HG03196 (cell line): ENCODE measurements at regions not wholly inside any gene's neighbourhood (a gene's known extent, or its start where the extent isn't known, plus 50 kb on each side); places are given as distances from the start of the nearest gene placed in this dataset.

Experiments used
- ATAC-seq: cut with Tn5 transposase; IDR thresholded peaks from one replicate; pipeline ENCODE4 v1.9.1; 2021; ENCODE audit not compliant: unreplicated experiment

DNA sequence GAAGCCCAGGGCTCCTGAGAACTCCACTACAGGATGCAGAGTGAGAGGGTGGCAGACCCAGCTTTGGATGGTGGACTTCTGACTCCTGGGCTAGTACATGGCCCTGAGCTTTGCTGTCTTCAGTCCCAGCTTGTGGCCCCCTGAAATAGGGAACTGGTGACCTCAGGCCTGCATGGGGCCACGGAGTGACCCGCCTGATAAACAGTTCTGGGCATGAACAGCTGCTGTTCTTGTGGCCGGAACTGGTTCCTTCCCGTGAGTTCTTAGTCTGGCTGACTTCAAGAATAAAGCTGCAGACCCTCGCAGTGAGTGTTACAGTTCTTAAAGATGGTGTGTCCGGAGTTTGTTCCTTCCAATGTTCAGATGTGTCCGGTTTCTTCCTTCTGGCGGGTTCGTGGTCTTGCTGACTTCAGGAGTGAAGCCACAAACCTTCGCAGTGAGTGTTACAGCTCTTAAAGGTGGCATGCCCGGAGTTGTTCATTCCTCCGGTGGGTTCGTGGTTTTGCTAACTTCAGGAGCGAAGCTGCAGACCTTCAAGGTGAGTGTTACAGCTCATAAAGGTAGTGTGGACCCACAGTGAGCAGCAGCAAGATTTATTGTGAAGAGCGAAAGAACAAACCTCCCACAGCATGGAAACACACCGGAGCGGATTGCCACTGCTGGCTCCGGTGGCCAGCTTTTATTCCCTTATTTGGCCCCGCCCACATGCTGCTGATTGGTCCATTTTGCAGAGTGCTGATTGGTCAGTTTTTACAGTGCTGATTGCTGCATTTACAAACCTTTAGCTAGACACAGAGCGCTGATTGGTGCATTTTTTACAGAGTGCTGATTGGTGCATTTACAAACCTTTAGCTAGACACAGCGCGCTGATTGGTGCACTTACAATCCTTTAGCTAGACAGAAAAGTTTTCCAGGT, 268.0 kb downstream of the ZEB1 start:
- no peak for ATAC-seq

DNA sequence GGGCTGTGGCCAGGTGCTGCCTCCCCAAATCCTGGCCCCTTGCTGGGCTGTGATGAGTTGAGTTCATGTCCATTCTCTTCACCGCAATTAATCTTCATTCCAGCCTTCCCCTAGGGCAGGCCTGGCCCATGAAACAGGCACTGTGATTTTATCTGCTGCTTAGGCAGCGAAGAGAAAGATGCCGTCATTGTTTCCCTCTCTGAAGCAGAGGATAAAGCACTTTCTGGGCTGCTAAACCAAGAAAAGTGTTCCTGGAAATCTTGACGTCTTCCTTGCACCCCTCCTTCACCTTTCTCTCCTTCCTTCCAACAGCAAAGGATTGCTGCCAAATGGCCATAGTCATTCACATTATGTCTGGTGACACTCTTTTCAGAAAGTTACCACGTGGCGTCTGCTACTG, 265.9 kb downstream of the ZEB1 start:
- no peak for ATAC-seq

DNA sequence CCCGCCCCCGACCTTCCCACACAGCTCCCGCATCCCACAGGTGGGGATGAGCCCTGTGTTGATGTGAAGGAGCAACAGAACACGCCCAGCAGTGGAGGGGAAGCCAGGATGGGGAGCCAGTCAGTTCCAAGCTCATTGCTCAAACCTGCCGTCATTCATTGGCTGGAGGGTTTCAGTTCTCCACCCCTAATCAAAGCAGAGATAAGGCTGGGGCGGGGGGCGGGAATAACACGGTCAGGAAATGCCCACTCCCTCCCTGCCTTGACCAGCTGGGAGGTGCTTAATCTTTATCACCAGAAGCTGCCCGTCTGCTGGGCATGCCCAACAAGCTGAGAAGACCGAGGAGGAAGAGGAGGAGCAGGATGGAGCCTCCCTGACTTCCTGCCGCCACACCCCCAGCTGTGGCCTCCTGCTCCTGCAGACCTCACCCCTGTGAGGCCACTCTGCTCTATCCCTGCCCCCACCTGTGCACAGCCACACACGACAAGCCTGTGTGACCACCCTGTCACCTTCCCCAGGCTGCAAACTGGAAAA, 265.1 kb downstream of the ZEB1 start:
- no peak for ATAC-seq

DNA sequence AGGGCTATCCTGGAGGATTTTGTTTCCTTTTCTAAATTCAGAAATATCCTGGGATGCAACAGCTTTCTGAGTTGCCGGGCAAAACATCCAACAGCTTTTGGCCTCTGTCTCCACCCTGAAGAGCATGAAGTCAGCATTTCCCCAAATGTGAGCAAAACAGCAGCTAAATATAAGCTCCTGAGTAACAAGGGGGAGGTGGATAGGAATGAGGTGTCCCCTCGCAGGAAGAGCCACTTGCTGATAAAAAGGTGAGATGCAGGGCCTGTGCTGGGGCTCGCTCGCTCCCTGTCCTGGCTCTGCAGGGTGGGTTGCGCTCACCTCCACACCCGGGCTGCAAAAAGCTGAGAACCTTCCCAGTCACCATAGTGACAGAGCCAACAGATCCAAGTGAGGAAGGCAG, 264.3 kb downstream of the ZEB1 start:
- ATAC-seq = no peak

DNA sequence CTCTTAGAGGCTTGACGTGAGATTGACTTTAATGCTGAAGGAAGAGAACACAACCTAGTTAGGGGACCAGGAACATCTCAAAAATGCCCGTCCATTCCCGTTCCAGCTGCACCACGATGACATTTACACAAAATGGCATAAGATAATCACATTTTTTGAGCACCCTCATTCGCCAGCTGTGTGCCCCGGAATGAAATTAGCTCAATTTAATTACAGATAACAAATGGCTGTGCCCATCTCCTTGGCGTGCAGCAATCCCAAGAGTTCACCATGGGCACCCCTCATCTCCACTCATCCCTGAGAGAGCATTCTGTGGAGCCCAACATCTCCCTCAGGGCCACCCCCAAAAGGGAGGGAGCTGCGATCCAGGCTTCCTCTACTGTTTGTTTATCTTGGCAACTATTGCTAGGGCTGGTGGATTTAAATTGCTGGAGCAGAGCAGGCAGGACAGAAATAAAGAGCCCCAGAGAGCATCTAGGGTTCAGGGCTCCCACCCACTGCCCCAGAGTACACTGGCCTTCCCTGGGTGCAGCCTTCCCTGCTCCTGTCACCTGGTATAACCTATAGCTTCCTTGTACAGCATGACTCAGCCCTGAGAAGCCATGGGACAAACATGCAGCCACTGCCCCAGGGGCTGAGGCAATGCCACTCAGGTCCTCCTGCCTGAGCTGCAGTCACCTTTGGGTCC, 263.5 kb downstream of the ZEB1 start:
- ATAC-seq = no peak

DNA sequence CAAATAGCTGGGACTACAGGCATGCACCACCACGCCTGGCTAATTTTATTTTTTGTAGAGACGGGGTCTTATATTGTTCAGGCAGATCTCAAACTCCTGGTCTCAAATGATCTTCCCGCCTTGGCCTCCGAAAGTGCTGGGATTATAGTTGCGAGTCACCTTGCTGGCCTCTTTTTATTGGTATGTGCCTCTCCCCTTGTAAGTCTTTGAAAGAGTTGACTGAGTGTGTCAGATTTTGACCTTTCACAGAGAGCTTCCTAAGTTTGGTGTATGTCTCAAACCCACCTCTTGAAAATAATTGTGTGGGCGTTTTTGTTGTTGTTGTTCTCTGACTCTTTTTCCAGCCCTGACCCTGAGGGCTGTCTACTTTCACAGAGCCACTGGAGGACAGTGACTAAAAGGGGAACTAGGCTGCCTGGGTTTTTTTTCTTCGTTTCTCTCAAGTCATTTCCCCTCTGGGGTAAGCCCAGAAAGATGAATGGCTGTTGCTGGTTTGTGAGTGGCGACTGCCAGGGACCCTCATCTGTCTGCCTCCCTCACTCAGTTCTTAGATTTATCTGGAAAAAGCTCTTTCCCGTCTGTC, 262.8 kb downstream of the ZEB1 start:
- no peak for ATAC-seq

DNA sequence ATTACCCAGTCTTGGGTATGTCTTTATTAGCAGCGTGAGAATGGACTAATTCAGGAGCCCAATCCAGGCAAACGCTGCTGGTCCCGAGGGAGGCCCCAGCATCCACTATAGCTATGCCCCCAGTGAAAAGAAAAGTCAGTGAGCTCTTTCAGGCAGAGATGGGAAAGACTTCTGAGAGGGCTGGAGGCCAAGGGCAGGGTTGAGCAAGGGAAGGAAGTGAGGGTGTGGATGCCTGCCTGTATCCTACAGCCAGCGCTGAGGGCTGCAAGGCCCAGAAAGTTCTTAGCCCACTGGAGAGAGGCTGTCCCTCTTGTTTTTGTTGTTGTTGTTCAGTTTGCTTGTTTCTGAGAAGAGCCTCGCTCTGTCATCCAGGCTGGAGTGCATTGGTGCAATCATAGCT, 261.6 kb downstream of the ZEB1 start:
- no peak for ATAC-seq
